Sigmoid colon (tissue), 4 donors: ENCODE measurements at regions not wholly inside any gene's neighbourhood (a gene's known extent, or its start where the extent isn't known, plus 50 kb on each side); places are given as distances from the start of the nearest gene placed in this dataset.

ENCODE experiments used
- CTCF ChIP-seq, 4 experiments: fragments of 450-650 bp in 3 of 4; fragments of 200-600 bp in 1 of 4; IDR thresholded peaks; one replicate each; pipeline ENCODE4 v1.5.1; 2016 to 2019; ENCODE audit warnings: antibody characterized with exemption in 4 of 4, mild to moderate bottlenecking in 3 of 4, moderate library complexity in 2 of 4
- EP300 ChIP-seq, 4 donors: sonication (generic); formaldehyde crosslinking; IDR thresholded peaks; one replicate each; pipeline ENCODE4 v1.6.1; 2017; ENCODE audit warnings: antibody characterized with exemption in 4 of 4
- POLR2A ChIP-seq, 2 donors: fragments of 450-650 bp; IDR thresholded peaks; one replicate each; pipeline ENCODE4 v1.6.1; 2016; ENCODE audit warnings: antibody characterized with exemption in 2 of 2, mild to moderate bottlenecking in 2 of 2, moderate library complexity in 2 of 2

- TF ChIP-seq CTCF (IDR thresholded peaks at IDR 0.05) (no peak), EP300 (IDR thresholded peaks at IDR 0.05) (no peak), POLR2A (IDR thresholded peaks at IDR 0.05) (no peak)
Observed at GRCh38 chr4:165656829-165657490, 216.1 kb upstream of the TLL1 start.
